K562 (cell line): ENCODE measurements at regions not wholly inside any gene's neighbourhood (a gene's known extent, or its start where the extent isn't known, plus 50 kb on each side); places are given as distances from the start of the nearest gene placed in this dataset.

Experiments
- ATAC-seq: fragments of 200-7000 bp; cut with Tn5 transposase; 3 replicates; pipeline ENCODE4 v1.9.1; 2020; ENCODE audit warnings: moderate library complexity
- BruUV-seq: library from RNA; stranded (reverse); fragments of 400-500 nt; replicated peaks from 2 replicates; lab custom pipeline; 2021; lab: Mats Ljungman, UMichigan
- CTCF ChIA-PET: fragments of 300-600 bp; formaldehyde crosslinking; extraction: SDS; loops from one replicate; lab custom pipeline; 2021; ENCODE audit warnings: low intra/inter-chr PET ratio; lab: Yijun Ruan, JAX
- POLR2A ChIA-PET: fragments of 300-600, 350-650 bp; sonication (Branson Sonifier 250); formaldehyde crosslinking; extraction: SDS; loops from one replicate; lab custom pipeline; 2021; ENCODE audit warnings: antibody characterized with exemption, inconsistent platforms; lab: Yijun Ruan, JAX
- DNase-seq, 4 experiments: peaks; one replicate each; pipeline versions ENCODE4 v3.0.0 to v3.0.0-alpha.2; 2011 to 2018; ENCODE audit warnings: low spot score in 3 of 4, mixed read lengths in 3 of 4; ENCODE audit errors: extremely low read depth in 1 of 4
- FAIRE-seq: peaks from 2 replicates; lab custom pipeline; 2011; peaks lifted over from hg19 to GRCh38; lab: Jason Lieb, UNC
- H2AFZ ChIP-seq: 2 replicates; pipeline ENCODE4 v1.6.0; 2011; ENCODE audit warnings: low read depth, low read length, control low read depth, inconsistent platforms
- H3K27ac ChIP-seq: fragments of 200-600 bp; 3 replicates; pipeline ENCODE4 v1.8.0; 2011; ENCODE audit warnings: low read depth, mild to moderate bottlenecking, control low read depth, inconsistent platforms, low read length, moderate library complexity, mixed read lengths; ENCODE audit errors: extremely low read depth
- H3K27me3 ChIP-seq, 2 experiments: fragments of 300-600 bp in 1 of 2; 2 replicates in 1 of 2; 3 replicates in 1 of 2; pipeline versions ENCODE4 v1.6.0 to v1.8.0; 2011; ENCODE audit warnings: inconsistent platforms in 2 of 2, low read length in 2 of 2, mild to moderate bottlenecking in 1 of 2, mixed read lengths in 1 of 2, moderate library complexity in 1 of 2; ENCODE audit not compliant: control insufficient read depth in 2 of 2, insufficient read depth in 2 of 2
- H3K36me3 ChIP-seq: fragments of 300-600 bp; 3 replicates; pipeline ENCODE4 v1.8.0; 2011; ENCODE audit warnings: mild to moderate bottlenecking, low read length, inconsistent platforms; ENCODE audit not compliant: control insufficient read depth, insufficient read depth
- H3K4me1 ChIP-seq, 2 experiments: fragments of 200-600 bp in 1 of 2; replicated peaks in 1 of 2; 2 replicates in 1 of 2; 3 replicates in 1 of 2; pipeline versions ENCODE4 v1.5.1 to v1.8.0; 2011; ENCODE audit warnings: inconsistent platforms in 2 of 2, low read length in 2 of 2, mild to moderate bottlenecking in 1 of 2, mixed read lengths in 1 of 2, moderate library complexity in 1 of 2; ENCODE audit not compliant: control insufficient read depth in 2 of 2, insufficient read depth in 2 of 2
- H3K4me2 ChIP-seq: 2 replicates; pipeline ENCODE4 v1.6.1; 2011; ENCODE audit warnings: low read length, control low read depth, inconsistent platforms, mixed read lengths; ENCODE audit not compliant: insufficient read depth
- H3K4me3 ChIP-seq: fragments of 200-600 bp; sonication (generic), shearing (Covaris generic); 2 replicates; pipeline ENCODE4 v1.5.1; 2016; ENCODE audit warnings: control low read depth, inconsistent platforms
- H3K79me2 ChIP-seq: fragments of 200-600 bp; 3 replicates; pipeline ENCODE4 v1.8.0; 2011; ENCODE audit warnings: low read length, inconsistent platforms; ENCODE audit not compliant: control insufficient read depth, insufficient read depth
- H3K9ac ChIP-seq, 2 experiments: 2 replicates each; pipeline versions ENCODE4 v1.6.0 to v1.6.1; 2011; ENCODE audit warnings: low read depth in 2 of 2, low read length in 2 of 2, control low read depth in 1 of 2, inconsistent platforms in 1 of 2, mild to moderate bottlenecking in 1 of 2, mixed read lengths in 1 of 2; ENCODE audit not compliant: insufficient read depth in 1 of 2
- H3K9me1 ChIP-seq: one replicate; pipeline ENCODE4 v1.6.0; 2011; ENCODE audit warnings: inconsistent platforms, mild to moderate bottlenecking, low read length, moderate library complexity; ENCODE audit not compliant: control insufficient read depth, insufficient read depth
- H3K9me3 ChIP-seq: replicated peaks from 2 replicates; pipeline ENCODE4 v1.5.1; 2011; ENCODE audit warnings: low read depth, low read length, inconsistent platforms; ENCODE audit not compliant: control insufficient read depth, insufficient read depth
- H4K20me1 ChIP-seq: replicated peaks from 2 replicates; pipeline ENCODE4 v1.6.1; 2011; ENCODE audit warnings: low read length, inconsistent platforms, mixed read lengths; ENCODE audit not compliant: control insufficient read depth, insufficient read depth
- MAZ ChIP-seq, 2 experiments: fragments of 450-650 bp in 1 of 2; sonication (generic) in 1 of 2; formaldehyde crosslinking; IDR thresholded peaks in 1 of 2; conservative IDR thresholded peaks in 1 of 2; 2 replicates each; pipeline versions ENCODE4 v1.4.0 to v1.5.0; 2020; ENCODE audit warnings: mild to moderate bottlenecking in 1 of 2, missing genetic modification reagents in 1 of 2
- WGBS: fragments of 100-300 bp; shearing (Covaris generic); methylation state at CpG from one replicate; pipeline ENCODE4 v1.1.6; 2016; ENCODE audit warnings: low coverage, mixed read lengths; ENCODE audit not compliant: insufficient coverage; ENCODE audit errors: missing lambda C conversion rate; 5-methylcytosine and 5-hydroxymethylcytosine counted together
- in situ Hi-C: fragments of 300-500 bp; cut with MboI; formaldehyde crosslinking; loops from 4 replicates; pipeline ENCODE4 v1.15.0; 2018; ENCODE audit warnings: inconsistent platforms, mixed read lengths
- intact Hi-C: fragments of 100-400 bp; cut with micrococcal nuclease; formaldehyde crosslinking; loops from 2 replicates; pipeline ENCODE4 v1.14.2; 2022

DNA sequence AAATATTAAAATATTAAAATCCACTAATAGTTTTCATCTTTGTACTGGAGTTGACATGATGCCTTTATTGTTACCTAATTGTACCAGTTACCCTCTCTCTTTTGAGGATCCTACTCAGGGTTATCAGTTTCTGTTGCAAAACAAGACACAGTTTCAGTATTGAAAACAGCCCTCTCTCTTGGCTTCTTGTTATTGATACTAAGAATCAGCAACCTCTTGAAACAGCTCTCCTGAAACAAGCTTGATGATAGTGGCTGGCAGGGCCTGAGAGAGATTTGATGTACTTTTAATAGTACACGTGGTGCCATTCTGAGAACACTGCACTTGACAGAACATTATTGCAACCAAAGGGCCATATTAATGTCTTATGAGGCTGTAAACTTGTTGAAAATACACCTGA is 64.9 kb upstream of the MEI4 start:
- Histone ChIP-seq H3K27ac (no peak overlapping the region), H3K4me2 (no peak overlapping the region), H3K79me2 (no peaks in the 10 kb centered on the region), H2AFZ (no peak overlapping the region), H3K9me1 (no peaks in the 10 kb centered on the region), H3K4me1 (no peaks in the 10 kb centered on the region), H3K9ac (no peak overlapping the region), H3K4me3 (no peak overlapping the region), H4K20me1 (no peaks in the 10 kb centered on the region), H3K36me3 (no peaks in the 10 kb centered on the region), H3K9me3 (no peaks in the 10 kb centered on the region), H3K27me3 (no peaks in the 10 kb centered on the region)
- no peak for FAIRE-seq
- CTCF ChIA-PET = no interaction called here
- POLR2A ChIA-PET = no interaction called here
- DNase-seq = no peak
- ATAC-seq = no peak
- intact Hi-C loops (no loop called here), in situ Hi-C loops (no loop called here)
- no peak for TF ChIP-seq MAZ (CRISPR knock-in tag; conservative IDR thresholded peaks at IDR 0.05 in 1 of 2, IDR thresholded peaks at IDR 0.05 in 1 of 2)
- 0% methylated on average over 1 of the region's 1 CpG for WGBS
- no TSS peak for BruUV-seq
